MM.1S (cell line): ENCODE measurements at regions not wholly inside any gene's neighbourhood (a gene's known extent, or its start where the extent isn't known, plus 50 kb on each side); places are given as distances from the start of the nearest gene placed in this dataset.

Source experiments
- DNase-seq: peaks from one replicate; pipeline ENCODE4 v3.0.0-alpha.2; 2015
- H2AFZ ChIP-seq: fragments of 300-600 bp; sonication (generic); 2 replicates; pipeline ENCODE4 v1.6.0; 2016; ENCODE audit warnings: antibody characterized with exemption, low read length
- H3F3A ChIP-seq: fragments of 300-600 bp; sonication (generic); 2 replicates; pipeline ENCODE4 v1.6.1; 2016; ENCODE audit warnings: mild to moderate bottlenecking, antibody characterized with exemption, low read length, moderate library complexity, mixed read lengths; ENCODE audit not compliant: insufficient read depth
- H3K27ac ChIP-seq: fragments of 300-600 bp; sonication (generic); 2 replicates; pipeline ENCODE4 v1.5.1; 2016; ENCODE audit warnings: mild to moderate bottlenecking, low read length
- H3K27me3 ChIP-seq: fragments of 300-600 bp; sonication (generic); replicated peaks from 2 replicates; pipeline ENCODE4 v1.6.0; 2016; ENCODE audit warnings: low read length; ENCODE audit not compliant: insufficient read depth
- H3K36me3 ChIP-seq: fragments of 300-600 bp; sonication (generic); replicated peaks from 2 replicates; pipeline ENCODE4 v1.6.1; 2016; ENCODE audit warnings: mild to moderate bottlenecking, low read length, mixed read lengths; ENCODE audit not compliant: insufficient read depth
- H3K4me1 ChIP-seq: fragments of 300-600 bp; sonication (generic); 2 replicates; pipeline ENCODE4 v1.6.1; 2016; ENCODE audit warnings: low read length, mixed read lengths
- H3K4me2 ChIP-seq: fragments of 300-600 bp; sonication (generic); 2 replicates; pipeline ENCODE4 v1.6.0; 2016; ENCODE audit warnings: low read depth, low read length
- H3K4me3 ChIP-seq: fragments of 300-600 bp; sonication (generic); 2 replicates; pipeline ENCODE4 v1.5.1; 2016; ENCODE audit warnings: low read length, mixed read lengths
- H3K79me2 ChIP-seq: fragments of 300-600 bp; sonication (generic); 2 replicates; pipeline ENCODE4 v1.6.1; 2016; ENCODE audit warnings: mixed run types, low read length, mixed read lengths
- H3K9ac ChIP-seq: fragments of 300-600 bp; sonication (generic); 2 replicates; pipeline ENCODE4 v1.6.1; 2016; ENCODE audit warnings: low read length, mixed read lengths
- H3K9me2 ChIP-seq: fragments of 300-600 bp; sonication (generic); replicated peaks from 2 replicates; pipeline ENCODE4 v1.6.1; 2016; ENCODE audit warnings: mild to moderate bottlenecking, low read length, mixed read lengths; ENCODE audit not compliant: insufficient read depth
- H3K9me3 ChIP-seq: fragments of 300-600 bp; sonication (generic); replicated peaks from 2 replicates; pipeline ENCODE4 v1.6.1; 2016; ENCODE audit warnings: mild to moderate bottlenecking, low read length, mixed read lengths; ENCODE audit not compliant: insufficient read depth
- H4K20me1 ChIP-seq: fragments of 300-600 bp; sonication (generic); 2 replicates; pipeline ENCODE4 v1.6.1; 2016; ENCODE audit warnings: mild to moderate bottlenecking, low read length, moderate library complexity, mixed read lengths; ENCODE audit not compliant: insufficient read depth
- EZH2 ChIP-seq: fragments of 300-600 bp; sonication (generic); optimal IDR thresholded peaks from 2 replicates; pipeline ENCODE3; 2017; ENCODE audit warnings: low read depth, mild to moderate bottlenecking, antibody characterized with exemption, low read length, mixed read lengths
- EZH2phosphoT487 ChIP-seq: fragments of 300-600 bp; sonication (generic); IDR thresholded peaks from 2 replicates; pipeline ENCODE4 v1.6.1; 2018; ENCODE audit warnings: antibody characterized with exemption, low read length
- TF ChIP-seq, protein P1 (sequence below): fragments of 300-600 bp; sonication (generic); IDR thresholded peaks from 2 replicates; pipeline ENCODE4 v1.5.1; 2016; ENCODE audit warnings: antibody characterized with exemption, low read length, mixed read lengths

DNA sequence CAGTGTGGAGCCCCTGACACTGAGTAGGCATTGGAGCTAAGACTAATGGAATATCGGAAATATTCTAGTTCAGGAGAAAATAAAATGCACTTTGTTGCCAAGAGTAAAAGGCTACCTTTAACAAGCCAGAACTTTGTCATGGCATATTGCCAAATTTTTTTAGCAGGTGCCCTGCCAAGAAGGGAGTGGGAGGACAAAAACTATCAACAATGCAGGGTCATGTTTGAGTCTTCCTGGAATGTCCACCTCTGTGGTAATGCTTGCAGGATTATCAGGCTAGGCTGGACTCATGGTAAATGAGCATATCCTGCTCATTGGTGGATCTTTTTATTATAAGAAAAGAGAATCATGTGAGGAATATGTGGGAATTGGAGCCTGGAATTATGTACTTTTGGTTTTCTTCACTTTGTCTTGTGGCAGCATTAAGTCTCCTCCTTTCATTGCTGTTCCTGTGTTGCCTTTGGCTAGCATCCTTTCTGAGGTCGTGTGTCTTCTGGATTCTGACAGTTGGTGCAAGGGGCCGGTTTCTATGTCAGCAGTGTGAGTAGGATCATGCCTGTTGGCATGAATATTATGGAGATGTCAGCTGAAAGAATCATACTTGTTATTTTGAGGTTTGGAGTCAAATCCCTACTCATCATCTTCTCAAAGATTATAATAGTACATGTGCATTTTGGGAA lies 122.9 kb upstream of the SPRY2 start:
- DNase-seq: no peak
- TF ChIP-seq EZH2: no peak
- TF ChIP-seq, protein P1, sequence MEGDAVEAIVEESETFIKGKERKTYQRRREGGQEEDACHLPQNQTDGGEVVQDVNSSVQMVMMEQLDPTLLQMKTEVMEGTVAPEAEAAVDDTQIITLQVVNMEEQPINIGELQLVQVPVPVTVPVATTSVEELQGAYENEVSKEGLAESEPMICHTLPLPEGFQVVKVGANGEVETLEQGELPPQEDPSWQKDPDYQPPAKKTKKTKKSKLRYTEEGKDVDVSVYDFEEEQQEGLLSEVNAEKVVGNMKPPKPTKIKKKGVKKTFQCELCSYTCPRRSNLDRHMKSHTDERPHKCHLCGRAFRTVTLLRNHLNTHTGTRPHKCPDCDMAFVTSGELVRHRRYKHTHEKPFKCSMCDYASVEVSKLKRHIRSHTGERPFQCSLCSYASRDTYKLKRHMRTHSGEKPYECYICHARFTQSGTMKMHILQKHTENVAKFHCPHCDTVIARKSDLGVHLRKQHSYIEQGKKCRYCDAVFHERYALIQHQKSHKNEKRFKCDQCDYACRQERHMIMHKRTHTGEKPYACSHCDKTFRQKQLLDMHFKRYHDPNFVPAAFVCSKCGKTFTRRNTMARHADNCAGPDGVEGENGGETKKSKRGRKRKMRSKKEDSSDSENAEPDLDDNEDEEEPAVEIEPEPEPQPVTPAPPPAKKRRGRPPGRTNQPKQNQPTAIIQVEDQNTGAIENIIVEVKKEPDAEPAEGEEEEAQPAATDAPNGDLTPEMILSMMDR: no peak
- TF ChIP-seq EZH2phosphoT487: no peak
- Histone ChIP-seq H3K9me2 (no peaks in the 10 kb centered on the region), H3K4me1 (no peaks in the 10 kb centered on the region), H4K20me1 (no peaks in the 10 kb centered on the region), H3K36me3 (no peaks in the 10 kb centered on the region), H3K4me3 (no peak overlapping the region), H3K79me2 (no peaks in the 10 kb centered on the region), H3K9me3 (no peaks in the 10 kb centered on the region), H3F3A (no peaks in the 10 kb centered on the region), H3K4me2 (no peak overlapping the region), H3K9ac (no peak overlapping the region), H3K27me3 (no peaks in the 10 kb centered on the region), H3K27ac (no peak overlapping the region), H2AFZ (no peak overlapping the region)

DNA sequence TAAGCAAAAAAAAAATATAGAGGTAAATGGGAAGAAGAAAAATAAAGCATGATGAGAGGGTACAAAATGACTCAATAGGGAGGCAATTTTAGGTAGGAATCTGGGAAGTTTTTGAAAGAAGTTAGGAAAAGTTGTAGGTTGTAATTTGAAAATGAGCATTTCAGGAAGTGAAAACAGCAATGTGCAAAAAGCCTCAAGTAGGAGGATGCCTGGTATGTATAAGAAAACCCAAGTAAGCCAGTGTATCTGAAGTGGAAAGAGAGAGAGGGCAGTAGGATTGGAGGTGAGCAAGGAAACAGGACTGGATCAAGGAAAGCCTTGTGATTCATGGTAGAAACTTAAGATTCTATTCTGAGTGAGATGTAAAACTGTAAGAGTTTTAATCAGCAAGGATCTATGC lies 121.6 kb upstream of the SPRY2 start:
- Histone ChIP-seq H4K20me1 (no peaks in the 10 kb centered on the region), H3K79me2 (no peaks in the 10 kb centered on the region), H3F3A (no peaks in the 10 kb centered on the region), H3K27ac (no peak overlapping the region), H3K4me3 (no peak overlapping the region), H3K4me2 (no peak overlapping the region), H3K36me3 (no peaks in the 10 kb centered on the region), H3K9me2 (no peaks in the 10 kb centered on the region), H2AFZ (no peak overlapping the region), H3K27me3 (no peaks in the 10 kb centered on the region), H3K4me1 (no peaks in the 10 kb centered on the region), H3K9me3 (no peaks in the 10 kb centered on the region), H3K9ac (no peak overlapping the region)
- no peak for DNase-seq
- TF ChIP-seq EZH2phosphoT487 (no peak), EZH2 (no peak)
- TF ChIP-seq, protein P1: no peak

DNA sequence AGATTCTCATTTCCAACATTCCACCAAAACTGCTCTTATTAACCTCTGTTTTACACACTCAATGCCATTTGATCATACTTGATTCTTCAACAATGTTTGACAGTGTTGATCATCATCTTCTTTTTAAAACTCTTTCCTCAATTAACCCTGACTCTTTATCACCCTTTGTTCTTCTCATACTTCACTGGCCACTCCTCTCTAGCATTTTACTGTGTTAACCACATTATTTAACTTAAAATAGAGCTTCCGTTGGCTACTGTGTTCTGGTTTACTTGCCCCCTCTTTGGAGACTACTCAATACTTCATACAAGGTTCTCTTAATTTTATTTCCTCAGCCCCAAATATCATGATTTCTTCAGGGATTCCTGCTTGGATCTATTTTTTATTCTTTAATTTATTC lies 121.1 kb upstream of the SPRY2 start:
- Histone ChIP-seq H3K36me3 (no peaks in the 10 kb centered on the region), H2AFZ (no peak overlapping the region), H4K20me1 (no peaks in the 10 kb centered on the region), H3K27ac (no peak overlapping the region), H3K27me3 (no peaks in the 10 kb centered on the region), H3K4me1 (no peaks in the 10 kb centered on the region), H3F3A (no peaks in the 10 kb centered on the region), H3K9me3 (no peaks in the 10 kb centered on the region), H3K4me3 (no peak overlapping the region), H3K4me2 (no peak overlapping the region), H3K79me2 (no peaks in the 10 kb centered on the region), H3K9me2 (no peaks in the 10 kb centered on the region), H3K9ac (no peak overlapping the region)
- TF ChIP-seq EZH2: no peak
- TF ChIP-seq, protein P1: no peak
- TF ChIP-seq EZH2phosphoT487: no peak
- DNase-seq: no peak
